Stimulated activated CD8-positive, alpha-beta memory T cell treated with anti-CD3 and anti-CD28 coated beads, Interleukin-4, amount 100 ng/mL, for 4 hours (primary cell): ENCODE measurements at regions not wholly inside any gene's neighbourhood (a gene's known extent, or its start where the extent isn't known, plus 50 kb on each side); places are given as distances from the start of the nearest gene placed in this dataset.

Experiments
- DNase-seq, 2 donors: peaks; one replicate each; pipeline ENCODE4 v3.0.0-alpha.2; 2020; ENCODE audit warnings: low read depth in 2 of 2, low spot score in 1 of 2

DNA sequence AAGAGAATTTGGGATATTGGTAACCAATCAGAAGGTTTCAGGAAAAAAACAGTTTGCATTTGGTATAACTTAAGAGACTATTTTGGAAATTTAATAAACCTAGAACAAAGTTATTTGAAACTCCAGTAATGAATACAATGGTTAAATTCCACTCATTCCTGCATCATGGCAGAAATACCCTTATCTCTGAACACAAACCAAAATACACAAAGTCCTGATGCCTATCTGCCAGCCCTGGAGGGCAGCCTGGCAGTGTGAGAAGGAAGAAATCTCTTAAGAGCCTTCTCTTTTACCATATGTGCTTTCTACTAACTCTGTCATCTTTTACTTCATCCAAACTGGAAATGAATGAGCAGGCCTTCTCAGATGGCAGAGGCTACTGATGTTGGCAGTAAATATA, 147.1 kb upstream of the LYZL1 start:
- DNase-seq: no peak

- DNase-seq: no peak
Measured at GRCh38 chr10:29142516-29143314, 146.2 kb upstream of the LYZL1 start.

GRCh38 chr10:29144126-29144525, 144.7 kb upstream of the LYZL1 start:
- DNase-seq: no peak

DNA sequence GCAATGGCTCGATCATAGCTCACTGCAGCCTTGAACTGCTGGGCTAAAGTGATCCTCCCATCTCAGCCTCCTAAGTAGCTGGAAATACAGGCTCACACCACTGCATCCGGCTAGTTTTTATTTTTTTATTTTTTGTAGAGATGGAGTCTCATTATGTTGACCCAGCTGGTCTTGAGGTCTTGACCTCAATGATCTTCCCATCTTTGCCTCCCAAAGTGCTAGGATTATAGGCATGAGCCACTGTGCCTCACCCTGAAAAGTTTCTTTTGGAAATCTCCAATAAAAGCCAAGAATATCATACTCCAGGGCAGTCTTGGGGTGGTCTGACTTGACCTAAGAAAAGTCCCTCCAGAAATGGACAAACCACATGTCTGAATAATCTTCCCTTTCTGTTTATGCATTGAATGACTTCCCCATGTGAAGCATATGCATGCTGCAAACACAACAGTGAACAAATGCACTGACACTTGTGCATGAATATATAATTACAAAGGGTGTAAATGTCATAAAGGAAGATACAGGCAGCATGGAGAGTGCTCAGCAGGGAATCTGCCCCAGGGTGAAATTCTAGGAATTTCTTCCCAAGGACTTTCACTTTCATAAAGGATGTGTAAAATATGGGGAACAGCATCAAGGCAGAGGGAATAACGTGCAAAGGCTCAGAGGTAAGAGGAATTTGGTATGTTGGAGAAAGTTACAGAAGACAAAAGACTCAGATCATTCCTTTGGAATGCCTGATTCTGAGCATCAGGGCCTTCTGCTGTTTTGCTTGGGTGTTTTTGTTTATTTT, 142.4 kb upstream of the LYZL1 start:
- DNase-seq: no peak

DNA sequence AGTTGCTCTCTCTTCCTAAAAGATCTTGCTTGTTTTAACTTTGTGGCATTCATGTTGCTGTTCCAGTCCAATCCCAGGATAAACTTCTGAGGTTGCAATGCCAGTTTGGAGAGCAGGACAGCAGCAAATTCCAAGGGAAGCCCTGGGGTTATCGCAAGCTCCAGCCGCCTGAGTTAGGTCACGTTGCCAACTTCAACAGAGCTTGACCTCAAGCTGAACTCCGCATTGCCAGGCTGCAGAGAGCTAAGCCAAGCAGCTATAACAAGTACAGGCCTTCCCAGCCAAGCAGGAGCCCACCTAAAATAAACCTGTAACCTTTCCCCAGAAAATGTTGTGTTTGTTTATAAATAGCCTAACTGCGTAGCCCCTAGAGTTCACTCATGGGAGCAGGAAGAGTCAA, 138.9 kb upstream of the LYZL1 start:
- DNase-seq: no peak

- DNase-seq: no peak
Measured at GRCh38 chr10:29151005-29151404, 137.9 kb upstream of the LYZL1 start.

GRCh38 chr10:29157321-29157720, 131.5 kb upstream of the LYZL1 start:
- no peak for DNase-seq

DNA sequence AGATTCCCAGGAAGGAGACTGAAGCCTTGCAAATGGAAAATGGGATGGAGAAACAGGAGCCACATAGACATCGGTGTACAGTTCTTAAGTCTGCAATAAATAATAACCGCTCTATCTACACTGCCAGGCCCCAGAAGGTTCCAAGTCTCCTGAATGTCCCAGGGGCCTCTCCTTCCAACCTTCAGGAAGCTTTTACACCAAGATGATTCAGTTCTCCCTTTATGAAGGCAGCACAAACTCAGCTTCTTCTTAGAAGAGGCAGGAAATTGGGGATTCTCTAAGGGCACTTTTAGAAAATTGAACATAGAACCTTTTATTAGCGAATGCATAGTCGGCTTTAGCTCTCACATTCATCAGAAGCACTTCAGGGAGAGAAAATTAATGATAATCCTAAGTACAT, 130.8 kb upstream of the LYZL1 start:
- no peak for DNase-seq

DNA sequence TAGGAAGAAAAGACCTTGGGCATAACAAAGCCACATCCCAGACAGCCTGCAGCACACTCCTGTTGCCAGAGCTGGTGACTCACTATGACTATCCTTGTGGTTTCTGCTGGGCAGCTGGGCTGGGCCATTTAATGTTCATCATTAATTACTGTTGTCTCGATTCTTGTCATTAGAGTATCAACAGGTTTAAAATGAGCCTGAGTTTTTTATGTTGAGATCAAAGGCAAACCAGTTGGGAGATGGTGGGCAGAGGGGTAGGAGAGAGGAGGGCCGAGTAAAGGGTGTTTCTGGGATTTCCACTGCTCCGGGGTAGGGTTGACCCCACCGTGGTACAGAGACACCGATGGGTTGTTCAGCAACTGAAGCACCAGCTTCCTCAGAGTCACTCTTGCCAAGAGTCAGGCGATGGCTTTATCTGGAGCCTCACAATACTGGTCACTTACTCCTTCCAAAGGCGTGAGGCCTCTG, 128.7 kb upstream of the LYZL1 start:
- no peak for DNase-seq

GRCh38 chr10:29163746-29164145, 125.1 kb upstream of the LYZL1 start:
- DNase-seq: no peak

DNA sequence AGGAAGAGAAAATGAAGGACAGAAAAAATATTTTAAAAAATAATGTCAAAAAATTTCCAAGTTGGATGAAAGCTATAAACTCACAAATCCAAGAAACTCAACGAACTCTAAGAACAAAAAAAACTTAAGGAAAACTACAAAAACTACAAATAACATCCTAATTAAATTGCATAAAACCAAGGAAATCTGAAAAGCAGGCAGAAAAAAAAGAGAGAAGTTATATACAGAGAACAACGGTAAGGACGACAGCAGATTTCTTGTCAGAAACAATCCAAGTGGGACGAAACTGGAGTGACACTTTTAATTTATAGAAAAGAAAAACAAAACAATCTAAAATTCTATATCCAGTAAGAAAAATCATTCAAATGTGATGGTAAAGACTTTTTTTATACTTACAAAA, 122.2 kb upstream of the LYZL1 start:
- DNase-seq: no peak

DNA sequence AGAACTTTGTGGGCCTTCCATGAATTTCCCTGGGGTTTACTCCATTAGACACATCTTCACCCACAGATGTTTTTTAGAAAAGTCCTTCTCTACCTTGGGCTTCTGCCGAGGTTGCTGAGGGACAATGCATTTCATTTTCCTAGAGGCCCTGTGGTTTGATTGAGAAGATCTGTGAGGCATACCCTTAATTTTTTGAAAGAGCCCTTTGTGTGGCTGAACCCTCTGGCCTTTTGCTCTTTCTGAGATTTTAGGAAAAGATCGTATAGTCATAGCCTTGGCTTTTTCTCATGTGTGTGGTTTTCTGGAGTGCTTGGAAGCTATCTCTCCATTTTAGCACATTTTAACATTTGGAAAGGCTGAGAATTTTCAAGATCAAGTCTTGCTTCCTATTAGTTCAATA, 119.8 kb upstream of the LYZL1 start:
- DNase-seq: no peak

- no peak for DNase-seq
Measured at GRCh38 chr10:29171717-29172116, 117.2 kb upstream of the LYZL1 start.

- no peak for DNase-seq
Measured at GRCh38 chr10:29174389-29174788, 114.5 kb upstream of the LYZL1 start.

- no peak for DNase-seq
Measured at GRCh38 chr10:29176845-29177832, 111.7 kb upstream of the LYZL1 start.

- DNase-seq: no peak
Measured at GRCh38 chr10:29181936-29182335, 106.9 kb upstream of the LYZL1 start.

DNA sequence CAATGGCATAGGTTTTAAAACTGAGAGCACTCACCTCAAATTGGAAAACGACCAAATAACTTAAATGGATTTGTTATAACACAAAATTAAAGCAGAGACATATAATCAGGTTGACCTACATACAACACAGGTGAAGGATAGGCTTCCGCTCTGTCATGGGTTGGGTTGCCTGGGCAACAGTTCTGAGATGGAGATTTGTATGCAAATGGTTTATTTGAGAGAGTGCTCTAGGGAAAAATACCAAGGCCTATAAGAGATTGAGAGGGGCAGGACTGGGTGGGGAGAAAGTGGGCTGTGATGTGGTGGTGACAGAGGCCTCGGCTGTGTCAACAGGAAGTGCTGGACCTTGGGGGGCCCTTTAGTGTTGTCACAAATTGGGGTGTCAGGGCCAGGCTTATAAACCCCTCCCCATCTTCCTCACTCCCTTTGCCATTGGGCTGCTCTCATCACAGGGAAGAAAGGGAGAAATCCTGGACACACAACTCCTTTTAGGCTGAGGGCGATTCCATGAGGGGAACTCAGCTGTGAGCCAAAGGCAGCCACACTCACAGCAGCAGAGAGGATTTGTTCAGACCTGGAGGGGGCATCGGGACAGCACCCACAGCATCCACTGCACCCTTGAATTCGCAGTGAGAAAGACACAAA, 105.4 kb upstream of the LYZL1 start:
- DNase-seq: no peak

DNA sequence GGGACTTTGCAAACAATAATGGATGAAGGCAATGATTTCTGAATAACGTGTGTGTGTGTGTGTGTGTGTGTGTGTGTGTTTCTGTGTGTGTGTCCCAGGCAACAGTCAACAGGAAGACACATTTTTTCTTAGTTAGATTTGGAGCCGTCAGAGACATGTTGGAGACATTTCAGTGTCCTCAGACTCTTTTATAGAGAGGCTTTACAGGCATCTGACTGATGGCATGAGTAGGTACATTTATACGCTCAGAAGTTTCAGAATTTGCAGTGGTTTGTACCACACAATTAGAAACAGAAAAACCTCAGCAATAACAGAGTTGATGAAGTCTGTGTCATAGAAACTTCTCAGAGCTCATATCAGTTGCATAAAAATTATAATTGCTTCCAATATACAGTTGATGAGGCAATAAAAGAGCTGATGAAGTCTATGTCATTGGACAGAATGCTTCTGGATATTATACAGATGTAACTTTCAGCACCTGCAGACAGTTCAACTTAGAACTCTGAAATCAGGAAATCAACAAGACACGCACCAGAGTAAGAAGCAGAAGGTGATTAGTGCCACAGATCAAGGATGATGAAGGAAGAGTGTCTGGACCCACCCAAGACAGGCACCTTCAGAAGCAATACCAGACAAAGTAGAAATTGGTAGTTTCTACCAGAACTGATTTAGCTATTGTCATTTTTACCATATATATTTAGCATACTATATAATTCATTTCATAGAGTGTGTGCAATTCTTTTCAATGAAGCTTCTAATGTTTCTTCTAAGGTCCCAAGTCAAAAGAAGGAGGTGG, 104.5 kb upstream of the LYZL1 start:
- no peak for DNase-seq

- no peak for DNase-seq
Measured at GRCh38 chr10:29185050-29185449, 103.8 kb upstream of the LYZL1 start.

GRCh38 chr10:29186221-29186620, 102.6 kb upstream of the LYZL1 start:
- DNase-seq: no peak
